ENCODE measurements at regions not wholly inside any gene's neighbourhood (a gene's known extent, or its start where the extent isn't known, plus 50 kb on each side); places are given as distances from the start of the nearest gene placed in this dataset.
"Not testable (repeated sequence)": the region's sequence is repeated elsewhere in the genome, so short reads cannot be mapped to it uniquely, and the experiment has no call there.

DNA sequence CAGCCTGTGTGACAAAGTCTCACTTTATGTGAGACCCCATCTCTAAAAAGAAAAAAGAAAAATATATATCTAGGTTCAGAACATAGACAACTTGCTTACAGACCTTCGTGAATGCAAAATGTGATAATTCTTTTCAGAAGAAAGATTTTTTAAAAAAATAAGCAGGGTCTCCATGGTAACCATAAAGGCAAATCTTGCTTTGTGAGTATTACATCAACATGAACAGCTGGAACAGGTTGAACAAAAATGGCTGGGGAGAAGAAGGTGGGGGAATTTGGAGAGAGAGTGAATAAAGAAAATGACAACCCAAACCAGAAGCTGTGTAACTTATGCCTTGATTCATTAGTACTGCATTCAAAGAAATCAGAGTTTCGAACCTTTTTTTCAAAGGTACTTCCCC lies 125.2 kb upstream of the RAP2B start:
- no peak for DNase-seq

DNA sequence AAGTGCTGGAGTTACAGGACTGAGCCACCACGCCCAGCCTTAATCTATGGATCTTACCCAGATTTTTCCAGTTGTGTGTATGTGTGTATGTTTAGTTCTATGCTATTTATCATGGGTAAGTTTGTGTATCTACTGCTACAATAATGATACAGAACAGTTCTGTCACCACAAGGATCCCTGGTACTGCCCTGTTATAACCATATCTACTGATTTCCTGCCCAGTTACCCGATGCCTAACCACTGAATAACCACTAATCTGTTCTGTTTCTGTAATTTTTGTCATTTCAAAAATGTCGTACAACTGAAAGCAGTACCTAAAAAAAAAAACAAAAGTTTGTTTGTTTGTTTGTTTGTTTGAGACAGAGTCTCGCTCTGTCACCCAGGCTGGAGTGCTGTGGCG lies 123.7 kb upstream of the RAP2B start:
- no peak for DNase-seq

DNA sequence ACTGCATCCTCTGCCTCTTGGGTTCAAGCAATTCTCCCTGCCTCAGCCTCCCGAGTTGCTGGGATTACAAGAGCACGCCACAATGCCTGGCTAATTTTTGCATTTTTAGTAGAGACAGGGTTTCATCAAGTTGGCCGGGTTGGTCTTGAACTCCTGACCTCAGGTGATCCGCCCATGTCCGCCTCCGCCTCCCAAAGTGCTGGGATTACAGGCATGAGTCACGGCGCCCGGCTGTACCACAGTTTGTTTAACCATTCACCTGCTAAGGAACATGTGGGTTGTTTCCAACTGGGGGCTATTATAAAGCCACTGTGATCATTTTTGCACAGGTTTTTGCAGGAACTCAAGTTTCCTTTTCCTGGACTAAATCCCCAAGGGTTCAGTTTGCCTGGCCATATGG lies 123.2 kb upstream of the RAP2B start:
- DNase-seq: no peak

DNA sequence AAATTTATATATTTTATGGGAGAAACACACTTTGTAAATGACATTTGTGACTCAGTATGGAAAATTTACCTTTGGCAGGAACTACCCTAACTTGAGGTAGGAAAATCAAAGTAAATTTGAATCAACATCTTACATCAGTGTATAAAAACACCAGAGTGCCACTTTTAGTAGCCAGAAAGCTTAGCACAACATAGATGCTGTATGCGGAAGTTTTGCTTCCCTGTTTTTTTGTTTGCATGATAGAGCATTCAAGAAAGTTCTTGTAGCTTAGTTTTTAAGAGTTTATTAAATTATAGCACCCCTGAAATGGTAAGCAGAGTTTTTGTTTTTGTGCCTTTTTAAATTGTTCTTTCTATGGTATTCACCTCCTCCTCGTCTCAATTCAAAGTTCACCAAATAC lies 120.8 kb upstream of the RAP2B start:
- DNase-seq: no peak

DNA sequence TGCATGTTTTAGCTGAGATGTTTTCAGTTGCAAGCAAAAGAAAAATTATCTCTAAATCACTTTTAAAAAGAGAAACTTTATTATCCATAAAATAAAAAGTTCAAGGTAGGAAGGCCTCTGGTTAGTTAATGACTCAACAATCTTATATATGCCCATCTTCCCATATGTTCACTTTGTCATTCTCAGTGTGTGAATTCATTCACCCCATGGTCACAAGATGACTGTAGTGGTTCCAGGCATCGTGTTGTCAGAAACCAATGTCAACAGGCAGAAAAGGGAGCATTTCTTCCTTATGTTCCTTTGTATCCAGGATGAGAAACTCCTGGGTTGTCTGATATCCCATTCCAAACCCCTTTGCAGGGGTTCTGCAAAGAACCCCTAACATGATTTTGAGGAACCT lies 119.9 kb upstream of the RAP2B start:
- no peak for DNase-seq

DNA sequence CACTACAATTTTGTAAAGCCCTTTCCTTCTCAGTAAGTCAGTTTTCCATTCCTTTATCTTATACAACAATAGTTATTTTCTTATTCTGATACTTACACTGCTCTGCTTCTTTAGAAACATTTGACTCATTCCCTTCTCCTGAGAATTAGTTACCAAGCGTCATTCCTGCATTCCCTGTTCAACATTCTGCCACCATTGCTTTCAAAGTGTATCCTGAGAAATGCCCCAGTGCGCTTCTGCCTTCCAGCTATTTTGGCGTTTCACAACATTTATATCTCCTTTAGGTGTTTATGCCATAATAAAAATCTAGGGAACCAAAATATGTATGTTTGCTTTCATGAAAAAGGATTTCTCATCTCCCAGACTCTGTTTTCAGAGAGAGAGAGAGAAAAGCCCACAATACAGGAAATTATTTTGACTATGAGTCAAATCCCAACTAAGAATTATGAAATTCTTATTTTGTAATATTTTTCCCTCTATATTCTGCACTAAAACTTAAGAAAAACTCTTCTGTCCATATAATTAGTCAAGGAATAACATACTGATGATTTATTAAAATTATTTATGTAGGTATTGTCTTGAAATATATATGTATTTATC lies 118.2 kb upstream of the RAP2B start:
- no peak for DNase-seq

DNA sequence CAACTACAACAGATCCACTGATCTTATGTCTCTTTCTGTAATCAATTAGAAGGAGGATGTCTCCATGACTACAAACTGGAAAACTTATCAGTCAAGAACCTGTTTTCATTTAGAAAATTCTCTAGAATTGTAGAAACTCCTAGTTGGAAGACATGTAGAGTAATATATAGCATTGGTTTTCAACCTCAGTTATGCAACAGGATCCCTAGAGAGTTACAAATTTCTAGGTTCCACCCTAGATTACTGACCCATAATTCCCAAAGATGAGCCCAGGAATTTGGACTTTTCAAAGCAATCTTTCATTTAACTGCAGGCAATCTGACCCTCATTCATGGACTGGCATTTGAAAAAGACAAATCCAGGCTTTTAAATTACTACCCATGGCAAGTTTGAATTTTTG lies 116.9 kb upstream of the RAP2B start:
- DNase-seq: no peak

DNA sequence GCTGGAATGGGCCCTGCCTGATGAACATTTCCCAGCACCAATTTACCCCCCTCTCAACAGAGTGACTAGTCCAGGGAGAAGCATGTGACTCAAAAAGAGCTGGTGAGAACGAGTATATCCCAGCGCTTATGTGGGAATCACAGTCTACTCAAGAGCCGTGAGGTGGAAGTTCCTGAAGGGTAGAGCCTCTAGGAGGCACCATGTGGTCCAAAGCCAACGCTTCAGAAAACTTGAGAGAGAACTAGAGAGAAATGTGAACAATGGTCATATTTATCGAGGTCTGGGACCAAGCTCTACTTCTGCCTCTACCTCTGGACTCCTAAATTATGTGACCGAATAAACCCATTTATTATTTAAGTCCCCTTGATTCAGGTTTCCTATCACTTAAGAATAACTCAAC lies 111.0 kb upstream of the RAP2B start:
- DNase-seq: no peak

DNA sequence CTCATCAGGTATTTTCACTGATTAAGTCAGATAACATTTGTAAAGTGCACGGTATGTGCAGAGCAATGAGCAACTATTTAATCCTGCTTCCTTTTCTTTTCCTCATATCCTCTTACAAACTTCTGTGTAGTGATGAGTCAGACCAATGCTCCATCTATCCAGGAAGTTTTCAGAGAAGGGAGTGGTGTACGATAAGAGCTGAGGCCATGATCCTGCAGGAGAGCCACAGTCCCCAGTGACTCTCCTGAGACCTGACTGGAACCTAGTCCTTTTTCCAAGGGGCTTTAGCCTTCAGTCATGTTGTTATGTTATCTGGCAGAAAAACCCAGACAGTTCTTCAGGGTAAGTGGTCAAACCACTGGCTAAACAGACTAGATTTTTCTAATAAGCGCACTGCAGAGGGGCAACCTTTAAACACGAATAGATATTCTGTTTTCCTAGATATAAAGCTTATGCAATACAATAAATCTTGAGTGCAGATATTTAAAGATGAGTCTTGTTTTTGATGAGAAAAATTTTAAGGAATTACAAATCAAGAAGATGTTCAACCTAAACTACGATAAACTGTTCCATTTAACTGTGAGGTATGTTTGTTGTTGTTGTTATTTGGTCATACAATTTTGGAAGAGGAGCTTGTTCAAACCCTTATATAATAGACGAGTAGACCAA lies 110.5 kb upstream of the RAP2B start:
- DNase-seq: no peak

DNA sequence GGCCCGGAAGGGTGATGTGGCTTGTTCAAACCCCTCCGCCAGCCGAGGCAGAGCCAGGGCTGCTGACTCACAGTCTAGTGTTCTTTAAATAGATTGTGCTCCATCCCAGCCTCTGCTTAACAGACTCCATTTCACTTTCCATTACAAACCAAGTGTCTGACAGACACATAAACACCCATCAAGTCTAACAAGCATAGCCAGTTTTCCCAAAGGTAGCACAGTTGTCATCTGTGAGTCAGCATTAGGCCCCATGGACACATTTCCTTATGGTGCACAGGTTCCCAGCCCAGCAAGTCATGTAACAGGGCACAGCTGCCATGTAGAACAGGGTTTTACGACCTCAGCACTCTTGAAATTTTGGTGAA lies 109.9 kb upstream of the RAP2B start:
- peak; percentile 46 for DNase-seq

DNA sequence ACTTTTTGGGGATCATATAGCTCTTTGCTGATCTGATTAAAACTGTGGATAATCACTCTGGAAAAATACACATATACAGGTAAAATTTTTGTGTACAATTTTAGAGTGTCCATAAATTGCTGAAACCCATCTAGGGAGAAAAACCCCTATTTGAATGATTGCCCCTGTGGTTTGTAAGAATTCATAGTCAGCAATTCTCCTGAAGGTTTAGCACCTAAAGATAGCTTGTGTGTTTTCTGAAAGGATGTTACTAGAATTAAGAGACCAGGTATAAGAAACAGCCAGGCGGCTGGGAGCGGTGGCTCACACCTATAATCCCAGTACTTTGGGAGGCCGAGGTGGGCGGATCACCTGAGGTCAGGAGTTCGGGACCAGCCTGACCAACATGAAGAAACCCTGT lies 106.8 kb upstream of the RAP2B start:
- no peak for DNase-seq

DNA sequence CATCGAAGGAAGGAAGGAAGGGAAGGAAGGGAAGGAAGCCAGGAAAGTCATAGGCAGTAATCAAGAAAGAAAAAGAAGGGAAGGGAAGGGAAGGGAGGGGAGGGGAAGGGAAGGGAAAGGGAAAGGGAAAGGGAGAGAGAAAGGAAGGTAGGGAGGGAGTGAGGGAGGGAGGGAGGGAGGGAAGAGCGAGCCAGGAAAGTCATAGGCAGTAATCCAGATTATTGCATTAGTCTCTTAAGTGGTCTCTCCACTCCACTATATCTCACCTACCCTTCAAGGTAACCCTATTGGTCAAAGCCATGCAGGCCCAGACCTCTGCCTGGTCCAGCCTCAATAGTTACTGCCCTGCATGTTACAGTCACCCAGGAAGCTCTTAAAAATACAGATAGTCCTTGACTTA lies 106.2 kb upstream of the RAP2B start:
- no peak for DNase-seq

DNA sequence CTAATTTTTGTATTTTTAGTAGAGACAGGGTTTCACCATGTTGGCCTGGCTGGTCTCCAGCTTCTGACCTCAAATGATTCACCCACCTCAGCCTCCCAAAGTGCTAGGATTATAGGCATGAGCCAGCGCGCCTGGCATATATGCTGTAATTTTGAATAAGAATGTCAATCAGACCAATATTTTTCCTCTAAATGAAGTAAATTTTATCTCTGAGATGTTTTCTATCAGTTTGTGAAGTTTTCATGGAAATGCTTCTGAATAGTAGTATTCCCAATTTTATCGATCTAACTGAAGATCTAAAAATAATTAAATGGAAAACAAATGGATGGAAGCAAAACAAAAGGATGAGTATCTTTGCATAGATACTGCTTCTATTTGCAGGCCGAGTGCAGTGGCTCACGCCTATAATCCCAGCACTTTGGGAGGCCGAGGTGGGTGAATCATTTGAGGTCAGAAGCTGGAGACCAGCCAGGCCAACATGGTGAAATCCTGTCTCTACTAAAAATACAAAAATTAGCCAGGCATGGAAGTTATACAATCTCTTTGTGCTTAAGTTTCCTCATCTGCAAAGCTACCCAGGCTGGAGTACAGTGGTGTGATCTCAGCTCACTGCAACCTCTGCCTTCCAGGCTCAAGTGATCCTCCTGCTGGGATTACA lies 103.9 kb upstream of the RAP2B start:
- not testable (repeated sequence) for DNase-seq

DNA sequence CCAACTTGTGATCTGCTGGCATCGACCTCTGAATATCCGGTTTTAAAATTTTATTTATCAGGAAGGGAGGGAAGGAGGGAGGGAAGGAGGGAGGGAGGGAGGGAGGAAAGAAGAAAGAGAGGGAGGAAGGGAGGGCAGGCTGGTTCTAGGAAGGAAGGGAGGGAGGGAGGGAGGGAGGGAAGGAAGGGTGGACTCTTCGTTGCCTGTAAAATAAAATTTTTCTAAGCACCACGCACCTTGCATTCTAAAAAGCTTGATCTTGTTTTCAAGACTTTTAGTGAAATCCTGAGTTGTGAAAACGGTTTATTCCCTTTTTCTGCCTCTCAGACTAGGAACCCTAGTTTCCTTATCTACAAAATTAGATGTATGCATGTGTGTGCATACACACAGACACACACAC lies 101.7 kb upstream of the RAP2B start:
- DNase-seq: no peak

DNA sequence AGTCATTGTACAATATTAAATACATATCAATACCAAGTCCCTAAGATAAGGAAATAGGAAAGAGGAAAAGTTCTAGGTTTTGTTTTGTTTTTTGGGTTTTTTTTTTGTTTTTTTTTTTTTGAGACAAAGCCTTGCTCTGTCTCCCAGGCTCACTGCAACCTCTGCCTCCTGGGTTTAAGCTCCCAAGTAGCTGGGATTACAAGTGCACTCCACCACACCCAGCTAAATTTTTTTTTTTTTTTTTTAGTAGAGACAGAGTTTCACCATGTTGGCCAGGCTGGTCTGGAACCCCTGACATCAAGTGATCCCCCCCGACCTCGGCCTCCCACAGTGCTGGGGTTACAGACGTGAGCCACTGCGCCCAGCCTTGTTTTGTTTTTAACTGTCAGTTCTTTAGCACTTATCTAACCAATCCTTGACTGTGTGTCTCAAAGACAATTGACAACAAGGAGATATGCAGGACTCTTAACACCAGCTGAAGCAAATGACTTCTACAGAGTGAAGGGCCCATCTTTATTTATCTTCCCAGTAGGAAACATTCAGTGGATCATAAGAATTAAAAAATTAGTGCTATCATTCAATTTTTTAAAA lies 100.0 kb upstream of the RAP2B start:
- peak; percentile 78 for DNase-seq

DNA sequence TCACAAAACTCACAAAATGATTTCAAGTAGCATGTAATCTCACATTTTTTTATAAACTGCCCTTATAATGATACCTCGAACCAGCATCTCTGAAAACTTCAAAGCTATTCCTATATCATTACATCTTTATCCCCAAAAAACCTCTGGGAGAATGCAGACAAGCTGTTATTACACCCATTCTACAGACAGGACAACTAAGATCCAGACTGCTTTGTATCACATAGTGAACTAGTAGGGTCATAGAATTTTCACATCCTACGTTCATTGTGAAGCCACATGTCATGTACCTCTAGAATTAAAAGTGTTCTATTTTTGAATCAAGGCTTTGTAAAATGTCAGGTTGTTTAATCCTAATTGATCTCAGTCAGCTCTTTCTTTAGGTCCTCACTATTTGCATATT lies 98.7 kb upstream of the RAP2B start:
- no peak for DNase-seq

DNA sequence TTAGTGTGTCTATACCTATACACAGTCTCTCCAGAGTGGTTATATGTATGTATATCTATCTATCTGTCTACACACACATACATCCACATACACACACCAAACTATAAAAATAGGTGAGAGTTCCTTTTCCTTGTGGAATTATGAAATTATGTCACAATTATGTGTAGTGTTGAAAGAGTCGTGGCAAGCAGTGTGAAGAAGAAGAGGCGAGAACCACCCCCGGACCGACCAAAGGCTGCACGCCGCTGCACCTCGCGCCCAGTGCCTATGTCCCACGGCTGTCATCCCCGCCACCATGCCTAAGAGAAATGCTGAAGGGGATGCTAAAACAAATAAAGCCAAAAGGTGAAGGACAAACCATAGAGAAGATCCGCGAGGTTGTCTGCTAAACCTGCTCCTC lies 95.0 kb upstream of the RAP2B start:
- DNase-seq: no peak

DNA sequence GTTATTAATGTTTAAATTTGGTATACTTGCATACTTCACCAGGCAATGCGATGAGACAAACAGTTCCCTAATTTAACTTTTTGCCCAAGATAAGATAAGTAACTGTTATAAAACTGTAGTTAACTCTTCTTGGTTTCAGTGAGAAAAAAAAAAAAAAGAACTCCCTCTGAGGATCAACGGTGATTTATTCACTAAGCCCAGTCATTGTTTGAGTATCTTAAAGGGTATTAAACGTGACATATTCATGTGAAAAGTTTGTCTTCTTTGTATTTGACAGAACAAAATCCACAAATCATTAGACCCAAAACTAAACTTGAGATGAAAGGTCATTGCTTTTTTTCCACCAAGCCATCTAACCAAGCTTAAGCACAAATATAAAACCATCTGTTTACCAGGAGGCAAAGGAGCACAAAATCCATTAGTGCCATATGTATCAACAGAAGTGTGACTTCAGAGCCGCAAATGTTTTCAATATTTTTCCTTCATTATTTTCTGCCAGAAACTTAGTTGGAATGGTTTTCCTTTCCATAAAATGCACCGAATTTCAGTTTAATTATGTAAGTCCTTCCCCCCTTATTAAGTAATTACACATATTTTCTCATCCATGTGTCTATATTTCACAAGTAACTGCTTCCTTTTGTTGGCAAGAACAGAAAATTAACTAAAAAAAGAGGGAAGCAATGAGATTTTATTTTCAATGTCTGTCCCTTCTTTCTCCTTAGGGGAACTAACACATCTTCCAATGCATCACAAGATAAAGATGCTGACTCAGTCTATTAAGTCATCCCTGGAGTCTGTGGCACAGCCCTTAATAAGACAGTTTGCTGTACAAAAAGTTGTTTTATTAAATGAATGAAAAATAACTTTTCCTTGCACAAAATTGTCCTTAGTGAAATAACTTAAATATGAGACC lies 92.2 kb upstream of the RAP2B start:
- DNase-seq: peak; percentile 81

DNA sequence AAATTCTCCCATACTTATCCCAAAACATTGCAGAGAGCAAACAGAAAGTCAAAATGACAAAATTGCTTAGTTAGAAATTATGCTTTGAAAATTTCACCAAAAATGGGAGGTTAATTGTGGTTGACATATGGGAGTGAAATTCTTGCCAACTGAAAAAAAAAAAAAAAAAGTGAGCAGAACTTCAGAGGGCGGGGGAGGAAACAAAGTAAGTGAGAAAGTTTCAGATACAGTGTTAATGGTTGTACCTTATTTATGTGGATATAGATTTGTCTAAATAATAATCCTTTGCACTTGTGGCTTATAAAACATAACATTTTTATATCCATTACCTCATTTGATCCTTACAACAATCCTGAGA lies 91.5 kb upstream of the RAP2B start:
- DNase-seq: no peak

DNA sequence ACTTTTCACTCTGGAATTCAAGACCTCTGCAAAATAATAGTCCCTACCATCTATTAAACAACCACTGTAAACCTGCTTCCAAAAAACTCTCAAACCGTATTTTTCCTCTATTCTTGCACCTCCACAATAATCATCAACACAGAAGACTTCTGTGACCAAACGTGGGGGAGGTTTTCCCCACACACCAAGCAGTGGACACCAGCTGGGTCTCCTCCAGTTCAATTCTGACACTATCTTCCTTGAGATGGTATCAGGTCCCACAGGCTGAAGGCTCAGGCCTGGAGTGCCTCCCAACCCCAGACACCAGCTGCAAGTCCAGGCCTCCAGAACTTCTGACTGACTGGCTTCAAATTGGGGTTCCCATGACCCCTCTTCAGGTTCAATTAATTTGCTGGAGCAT lies 89.6 kb upstream of the RAP2B start:
- DNase-seq: no peak

DNA sequence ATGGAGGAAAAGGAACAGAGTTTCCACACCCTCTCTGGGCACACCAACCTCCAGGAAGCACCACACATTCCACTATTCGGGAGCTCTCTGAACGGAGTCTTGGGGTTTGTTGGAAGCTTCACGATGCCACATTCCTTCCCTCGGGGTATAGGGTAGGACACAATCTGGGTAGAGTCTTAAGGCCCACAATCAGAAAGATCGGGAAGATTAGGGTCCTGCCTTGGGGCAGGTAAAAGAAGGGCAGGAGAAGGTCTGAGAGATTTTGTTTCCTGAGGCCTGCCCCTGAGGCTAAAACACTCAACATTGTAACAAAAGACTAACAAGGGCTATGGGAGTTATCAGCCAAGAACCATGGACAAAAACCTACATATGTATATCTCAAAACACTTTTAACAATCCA lies 89.2 kb upstream of the RAP2B start:
- no peak for DNase-seq

DNA sequence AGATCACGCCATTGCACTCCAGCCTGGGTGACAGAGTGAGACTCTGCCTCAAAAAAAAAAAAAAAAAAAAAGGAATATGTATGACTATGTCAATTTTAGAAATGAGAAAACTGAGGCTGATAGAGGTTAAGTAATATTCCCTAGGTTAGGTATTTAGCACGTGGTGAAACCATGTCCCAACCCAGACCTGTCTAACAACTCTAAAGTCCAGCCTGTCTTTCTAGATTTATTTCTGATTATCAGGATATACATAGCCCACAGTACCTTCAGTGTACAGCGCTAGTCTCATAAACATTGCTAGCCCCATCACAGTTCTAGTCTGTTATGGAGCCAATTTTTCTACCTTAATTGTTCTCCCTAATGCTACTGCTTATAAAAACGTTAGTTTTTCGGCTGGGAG lies 88.4 kb upstream of the RAP2B start:
- no peak for DNase-seq

DNA sequence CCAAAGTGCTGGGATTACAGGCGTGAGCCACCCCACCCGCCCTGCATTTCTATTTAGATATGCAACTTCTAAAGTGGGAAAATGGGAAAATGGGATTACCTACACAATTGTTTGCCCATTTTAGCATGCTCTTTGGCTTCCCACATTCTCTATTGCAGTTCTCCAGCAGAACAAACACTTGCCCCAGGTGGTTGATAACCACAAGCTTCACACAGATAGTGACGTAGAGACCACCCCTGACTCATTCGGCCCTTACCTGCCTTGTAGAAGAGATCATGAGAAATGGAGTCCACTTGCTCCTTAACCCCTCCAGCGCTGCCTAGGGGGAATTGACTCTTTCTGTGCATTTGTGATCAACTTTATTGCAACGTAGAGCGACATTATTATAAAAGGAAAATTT lies 83.2 kb upstream of the RAP2B start:
- no peak for DNase-seq

DNA sequence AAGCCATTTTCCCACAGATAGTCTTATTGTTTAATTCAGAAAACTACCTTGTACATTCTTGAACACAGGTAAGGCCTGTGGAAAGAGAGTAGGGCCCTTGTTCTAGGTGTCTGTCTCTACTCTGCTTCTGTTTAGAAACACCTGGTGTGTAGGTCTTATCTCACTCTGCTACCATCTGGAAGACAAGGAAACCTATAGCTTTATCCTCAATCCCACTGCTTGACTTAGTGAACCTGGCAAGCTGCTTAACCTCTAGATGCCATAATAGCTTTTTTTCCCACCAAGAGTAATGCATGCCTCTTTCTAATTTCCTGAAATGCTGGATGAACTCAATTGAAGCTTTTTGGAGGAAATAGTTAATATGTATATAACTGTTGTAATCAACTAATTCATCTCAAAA lies 82.6 kb upstream of the RAP2B start:
- peak; percentile 41 for DNase-seq

Measured in hematopoietic multipotent progenitor cell treated with erythropoietin and hydrocortisone succinate and interleukin-3 and kit ligand, for 8 days (in vitro differentiated cells).